ENCODE measurements at regions not wholly inside any gene's neighbourhood (a gene's known extent, or its start where the extent isn't known, plus 50 kb on each side); places are given as distances from the start of the nearest gene placed in this dataset.

- TF ChIP-seq MAFK (IDR thresholded peaks at IDR 0.05; ENCODE audit: partially characterized antibody) (no peak), CTCF (IDR thresholded peaks at IDR 0.05) (no peak), POLR2A (IDR thresholded peaks at IDR 0.05; ENCODE audit: low read length) (no peak), TP53 (CRISPR knock-in tag; IDR thresholded peaks at IDR 0.05) (no peak), JUN (IDR thresholded peaks at IDR 0.05) (no peak), REST (IDR thresholded peaks at IDR 0.05) (no peak)
- TF ChIP-seq, protein P1, sequence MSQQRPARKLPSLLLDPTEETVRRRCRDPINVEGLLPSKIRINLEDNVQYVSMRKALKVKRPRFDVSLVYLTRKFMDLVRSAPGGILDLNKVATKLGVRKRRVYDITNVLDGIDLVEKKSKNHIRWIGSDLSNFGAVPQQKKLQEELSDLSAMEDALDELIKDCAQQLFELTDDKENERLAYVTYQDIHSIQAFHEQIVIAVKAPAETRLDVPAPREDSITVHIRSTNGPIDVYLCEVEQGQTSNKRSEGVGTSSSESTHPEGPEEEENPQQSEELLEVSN (IDR thresholded peaks at IDR 0.05; ENCODE audit: borderline replicate concordance, low read depth): no peak
These were observed 228.8 kb upstream of the MTPN start for GRCh38 chr7:136205956-136206355.
